Uterus (tissue), 3 donors: ENCODE measurements at regions not wholly inside any gene's neighbourhood (a gene's known extent, or its start where the extent isn't known, plus 50 kb on each side); places are given as distances from the start of the nearest gene placed in this dataset.

Experiments
- DNase-seq, 2 donors: peaks; one replicate each; pipeline ENCODE4 v3.0.0-alpha.2; 2019 to 2020
- H3K27ac ChIP-seq, 2 donors: fragments of 200-600 bp; sonication (generic); 1 replicate in 1 of 2; 2 replicates in 1 of 2; pipeline ENCODE4 v1.5.1; 2016 to 2018
- H3K27me3 ChIP-seq, 2 donors: fragments of 200-600 bp; sonication (generic); one replicate each; pipeline ENCODE4 v1.5.1; 2018 to 2019; ENCODE audit warnings: control low read depth in 1 of 2
- H3K36me3 ChIP-seq, 2 donors: fragments of 200-600 bp; sonication (generic); one replicate each; pipeline ENCODE4 v1.5.1; 2019; ENCODE audit warnings: control low read depth in 1 of 2
- H3K4me1 ChIP-seq, 2 donors: fragments of 200-600 bp; sonication (generic); one replicate each; pipeline ENCODE4 v1.5.1; 2018 to 2019; ENCODE audit warnings: control low read depth in 1 of 2
- H3K4me3 ChIP-seq, 2 donors: fragments of 200-600 bp; sonication (generic); 1 replicate in 1 of 2; 2 replicates in 1 of 2; pipeline ENCODE4 v1.5.1; 2018 to 2019; ENCODE audit warnings: mild to moderate bottlenecking in 1 of 2
- H3K9me3 ChIP-seq, 2 donors: fragments of 200-600 bp; sonication (generic); one replicate each; pipeline ENCODE4 v1.5.1; 2019; ENCODE audit warnings: control low read depth in 1 of 2
- POLR2A ChIP-seq, 2 donors: fragments of 450-650 bp; IDR thresholded peaks; one replicate each; pipeline ENCODE4 v1.6.1; 2016; ENCODE audit warnings: antibody characterized with exemption in 2 of 2, mild to moderate bottlenecking in 1 of 2, moderate library complexity in 1 of 2
- intact Hi-C: fragments of 100-400 bp; cut with DNase I; formaldehyde crosslinking; loops from one replicate; pipeline ENCODE4 v1.15.1; 2023; ENCODE audit warnings: low total_unique reads
- TF ChIP-seq, protein P1 (sequence below), 4 experiments: fragments of 200-600 bp in 2 of 4; fragments of 450-650 bp in 2 of 4; sonication (generic) in 2 of 4; IDR thresholded peaks; one replicate each; pipeline ENCODE4 v1.5.1; 2016 to 2019; ENCODE audit warnings: antibody characterized with exemption in 4 of 4, mild to moderate bottlenecking in 2 of 4, moderate library complexity in 1 of 4
- donor health status: DM: yes; HTN: yes; CAD: no.

GRCh38 chr4:41857226-41857641 lies 78.0 kb upstream of the TMEM33 start:
- no peak overlapping the region for H3K27ac ChIP-seq
- intact Hi-C loops, result no loop called here
- H3K9me3 ChIP-seq, result no peaks in the 10 kb centered on the region
- H3K36me3 ChIP-seq, result no peaks in the 10 kb centered on the region
- H3K4me1 ChIP-seq, result no peaks in the 10 kb centered on the region
- H3K27me3 ChIP-seq, result no peaks in the 10 kb centered on the region
- no peak for TF ChIP-seq POLR2A (IDR thresholded peaks at IDR 0.05)
- TF ChIP-seq, protein P1, sequence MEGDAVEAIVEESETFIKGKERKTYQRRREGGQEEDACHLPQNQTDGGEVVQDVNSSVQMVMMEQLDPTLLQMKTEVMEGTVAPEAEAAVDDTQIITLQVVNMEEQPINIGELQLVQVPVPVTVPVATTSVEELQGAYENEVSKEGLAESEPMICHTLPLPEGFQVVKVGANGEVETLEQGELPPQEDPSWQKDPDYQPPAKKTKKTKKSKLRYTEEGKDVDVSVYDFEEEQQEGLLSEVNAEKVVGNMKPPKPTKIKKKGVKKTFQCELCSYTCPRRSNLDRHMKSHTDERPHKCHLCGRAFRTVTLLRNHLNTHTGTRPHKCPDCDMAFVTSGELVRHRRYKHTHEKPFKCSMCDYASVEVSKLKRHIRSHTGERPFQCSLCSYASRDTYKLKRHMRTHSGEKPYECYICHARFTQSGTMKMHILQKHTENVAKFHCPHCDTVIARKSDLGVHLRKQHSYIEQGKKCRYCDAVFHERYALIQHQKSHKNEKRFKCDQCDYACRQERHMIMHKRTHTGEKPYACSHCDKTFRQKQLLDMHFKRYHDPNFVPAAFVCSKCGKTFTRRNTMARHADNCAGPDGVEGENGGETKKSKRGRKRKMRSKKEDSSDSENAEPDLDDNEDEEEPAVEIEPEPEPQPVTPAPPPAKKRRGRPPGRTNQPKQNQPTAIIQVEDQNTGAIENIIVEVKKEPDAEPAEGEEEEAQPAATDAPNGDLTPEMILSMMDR (IDR thresholded peaks at IDR 0.05), result no peak
- DNase-seq, result no peak
- H3K4me3 ChIP-seq, result no peak overlapping the region

- no peak overlapping the region for H3K4me3 ChIP-seq
- H3K9me3 ChIP-seq, result no peaks in the 10 kb centered on the region
- no peak overlapping the region for H3K27ac ChIP-seq
- H3K27me3 ChIP-seq, result no peaks in the 10 kb centered on the region
- TF ChIP-seq, protein P1 (IDR thresholded peaks at IDR 0.05), result no peak
- TF ChIP-seq POLR2A (IDR thresholded peaks at IDR 0.05), result no peak
- no peaks in the 10 kb centered on the region for H3K36me3 ChIP-seq
- intact Hi-C loops, result no loop called here
- no peaks in the 10 kb centered on the region for H3K4me1 ChIP-seq
- no peak for DNase-seq
Observed at GRCh38 chr4:41856797-41857196, 78.4 kb upstream of the TMEM33 start.

DNA sequence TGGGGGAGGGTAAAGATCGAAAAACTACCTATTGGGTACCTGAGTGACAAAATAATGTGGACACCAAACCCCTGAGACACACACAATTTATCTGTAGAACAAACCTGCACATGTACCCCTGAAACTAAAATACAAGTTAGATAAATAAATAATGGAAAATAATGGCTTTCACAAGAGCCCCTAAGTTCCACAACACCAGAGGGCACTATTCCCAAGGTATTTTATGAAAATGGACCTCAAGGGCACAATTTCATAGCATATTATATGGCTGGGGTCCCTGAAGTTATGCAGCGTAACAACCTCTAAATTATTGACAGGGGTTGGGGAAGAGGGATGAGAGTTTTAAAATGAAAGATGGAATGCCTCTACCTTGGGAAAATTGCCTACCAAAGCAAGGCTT lies 81.3 kb upstream of the TMEM33 start:
- DNase-seq, result no peak
- Histone ChIP-seq H3K4me3 (no peak overlapping the region), H3K36me3 (no peaks in the 10 kb centered on the region), H3K4me1 (no peaks in the 10 kb centered on the region), H3K27me3 (no peaks in the 10 kb centered on the region), H3K27ac (no peak overlapping the region), H3K9me3 (no peaks in the 10 kb centered on the region)
- TF ChIP-seq, protein P1 (IDR thresholded peaks at IDR 0.05), result no peak
- TF ChIP-seq POLR2A (IDR thresholded peaks at IDR 0.05), result no peak
- intact Hi-C loops, result no loop called here

DNA sequence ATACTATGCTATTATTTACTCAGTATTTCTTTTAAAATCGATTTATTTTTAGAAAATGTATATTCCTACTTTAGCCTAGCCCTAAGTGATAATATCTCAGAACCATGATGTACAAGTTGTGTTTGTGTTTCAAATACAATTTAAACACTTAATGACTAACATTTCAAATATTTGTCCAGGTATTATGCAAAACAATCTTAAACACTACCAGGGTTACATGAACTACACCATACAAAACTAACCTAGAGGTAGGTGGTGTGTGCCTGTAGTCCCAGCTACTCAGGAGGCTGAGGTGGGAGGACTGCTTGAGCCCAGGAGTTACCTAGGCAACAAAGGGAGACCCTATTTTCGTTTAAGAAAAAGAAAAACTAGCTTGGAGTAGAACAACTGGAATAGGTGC lies 83.0 kb upstream of the TMEM33 start:
- no peak for DNase-seq
- no peaks in the 10 kb centered on the region for H3K9me3 ChIP-seq
- intact Hi-C loops, result no loop called here
- TF ChIP-seq, protein P1 (IDR thresholded peaks at IDR 0.05), result no peak
- no peak for TF ChIP-seq POLR2A (IDR thresholded peaks at IDR 0.05)
- no peaks in the 10 kb centered on the region for H3K27me3 ChIP-seq
- H3K36me3 ChIP-seq, result no peaks in the 10 kb centered on the region
- no peak overlapping the region for H3K27ac ChIP-seq
- H3K4me3 ChIP-seq, result no peak overlapping the region
- no peaks in the 10 kb centered on the region for H3K4me1 ChIP-seq

GRCh38 chr4:41851621-41852020 lies 83.6 kb upstream of the TMEM33 start:
- no peak overlapping the region for H3K27ac ChIP-seq
- no peaks in the 10 kb centered on the region for H3K4me1 ChIP-seq
- H3K4me3 ChIP-seq, result no peak overlapping the region
- H3K9me3 ChIP-seq, result no peaks in the 10 kb centered on the region
- TF ChIP-seq POLR2A (IDR thresholded peaks at IDR 0.05), result no peak
- TF ChIP-seq, protein P1 (IDR thresholded peaks at IDR 0.05), result no peak
- H3K36me3 ChIP-seq, result no peaks in the 10 kb centered on the region
- intact Hi-C loops, result no loop called here
- DNase-seq, result no peak
- H3K27me3 ChIP-seq, result no peaks in the 10 kb centered on the region
